ENCODE measurements at regions not wholly inside any gene's neighbourhood (a gene's known extent, or its start where the extent isn't known, plus 50 kb on each side); places are given as distances from the start of the nearest gene placed in this dataset.

- TF ChIP-seq GRHL2 (CRISPR knock-in tag; IDR thresholded peaks at IDR 0.05; ENCODE audit: insufficient replicate concordance, severe bottlenecking) (no peak), RORB (CRISPR knock-in tag; IDR thresholded peaks at IDR 0.05) (no peak)
Measured at GRCh38 chr4:12615822-12616221, 868.3 kb downstream of the RAB28 start (continued).

GRCh38 chr4:12612876-12613275 lies 871.3 kb downstream of the RAB28 start:
- Mint-ChIP-seq H3K9me3 (peaks cover 43% of the 10 kb centered on the region), H3K27ac (no peak overlapping the region), H3K4me3 (no peak overlapping the region), H3K27me3 (ENCODE audit: low read depth) (no peaks in the 10 kb centered on the region), H3K36me3 (peaks cover 33% of the 10 kb centered on the region), H3K4me1 (peaks cover 55% of the 10 kb centered on the region)
- ATAC-seq (no peak), DNase-seq (ENCODE audit: low spot score) (no peak)
- ChIA-PET CTCF (interaction anchor here (0.6 kb wide), 1 partner anchor 22 kb away, joined by 3 read pairs; no protein-coding TSS in a partner anchor), POLR2A (no interaction called here)
- TF ChIP-seq ZNF532 (CRISPR knock-in tag; IDR thresholded peaks at IDR 0.05; ENCODE audit: borderline replicate concordance) (no peak), PREB (CRISPR knock-in tag; IDR thresholded peaks at IDR 0.05; ENCODE audit: borderline replicate concordance) (no peak), PRDM15 (CRISPR knock-in tag; IDR thresholded peaks at IDR 0.05) (no peak), ZNF512 (CRISPR knock-in tag; IDR thresholded peaks at IDR 0.05; ENCODE audit: borderline replicate concordance) (no peak), TEAD4 (CRISPR knock-in tag; IDR thresholded peaks at IDR 0.05) (no peak), CTCF (IDR thresholded peaks at IDR 0.05) (no peak), ZBTB43 (CRISPR knock-in tag; IDR thresholded peaks at IDR 0.05) (no peak), E2F4 (CRISPR knock-in tag; IDR thresholded peaks at IDR 0.05; ENCODE audit: borderline replicate concordance, low read depth) (no peak), ATF6 (CRISPR knock-in tag; IDR thresholded peaks at IDR 0.05) (no peak), ZNF671 (CRISPR knock-in tag; IDR thresholded peaks at IDR 0.05) (no peak), USF1 (CRISPR knock-in tag; IDR thresholded peaks at IDR 0.05) (no peak), ZNF138 (CRISPR knock-in tag; conservative IDR thresholded peaks at IDR 0.05) (no peak), ZNF396 (CRISPR knock-in tag; IDR thresholded peaks at IDR 0.05; ENCODE audit: borderline replicate concordance) (no peak), MYBL2 (CRISPR knock-in tag; IDR thresholded peaks at IDR 0.05) (no peak)
